Activated CD4-positive, alpha-beta T cell treated with anti-CD3 and anti-CD28 coated beads, Interleukin-2, amount 50 U/mL, for 24 hours (primary cell): ENCODE measurements at regions not wholly inside any gene's neighbourhood (a gene's known extent, or its start where the extent isn't known, plus 50 kb on each side); places are given as distances from the start of the nearest gene placed in this dataset.

Experiments
- DNase-seq, 2 donors: peaks; one replicate each; pipeline ENCODE4 v3.0.0-alpha.2; 2020; ENCODE audit warnings: low read depth in 1 of 2, low spot score in 1 of 2

GRCh38 chr11:116099541-116099940 is 595.3 kb upstream of the CADM1 start:
- DNase-seq = no peak

- no peak for DNase-seq
These were observed 592.2 kb upstream of the CADM1 start for GRCh38 chr11:116096272-116096995.

- no peak for DNase-seq
These were observed 589.5 kb upstream of the CADM1 start for GRCh38 chr11:116093481-116094270.

DNA sequence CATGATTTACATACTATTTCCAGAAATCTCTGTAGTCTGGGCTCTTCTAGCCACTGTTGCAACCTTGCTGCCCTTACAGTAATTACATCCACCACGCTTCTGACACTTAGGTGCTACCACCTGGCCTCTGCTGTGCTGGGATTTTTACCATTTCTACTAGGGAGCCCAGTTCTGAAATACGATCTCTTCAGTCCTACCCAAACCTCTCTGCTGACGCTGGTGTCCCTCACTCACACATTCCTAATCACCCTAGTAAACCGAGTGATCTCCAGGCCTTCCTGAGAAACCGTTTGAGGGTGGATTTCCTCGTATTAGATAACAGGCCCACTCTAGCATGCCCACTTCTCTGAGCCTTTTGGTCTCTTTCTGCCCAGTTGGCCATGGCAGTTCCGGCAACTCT is 588.9 kb upstream of the CADM1 start:
- no peak for DNase-seq

GRCh38 chr11:116086426-116086825 is 582.2 kb upstream of the CADM1 start:
- no peak for DNase-seq

GRCh38 chr11:116085031-116085635 is 580.9 kb upstream of the CADM1 start:
- DNase-seq = no peak

DNA sequence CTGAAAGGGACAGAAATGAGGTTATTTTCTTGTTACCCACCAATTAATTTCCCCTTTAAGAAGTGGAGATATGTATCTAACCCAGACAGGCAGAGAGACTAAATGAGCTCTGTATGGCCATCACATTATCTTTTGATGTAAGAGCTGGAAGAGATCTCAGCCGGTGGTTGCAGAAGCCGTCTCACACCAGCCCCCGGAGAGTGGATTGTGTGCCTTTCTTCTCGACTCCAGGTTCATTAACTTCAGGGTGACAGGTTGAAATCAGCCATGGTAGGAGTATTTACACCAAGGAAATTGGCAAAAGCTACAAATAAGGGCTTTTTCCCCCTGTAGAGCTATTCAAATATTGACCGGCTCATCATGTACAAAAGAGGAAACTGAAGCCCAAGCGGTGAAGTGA is 580.3 kb upstream of the CADM1 start:
- no peak for DNase-seq

DNA sequence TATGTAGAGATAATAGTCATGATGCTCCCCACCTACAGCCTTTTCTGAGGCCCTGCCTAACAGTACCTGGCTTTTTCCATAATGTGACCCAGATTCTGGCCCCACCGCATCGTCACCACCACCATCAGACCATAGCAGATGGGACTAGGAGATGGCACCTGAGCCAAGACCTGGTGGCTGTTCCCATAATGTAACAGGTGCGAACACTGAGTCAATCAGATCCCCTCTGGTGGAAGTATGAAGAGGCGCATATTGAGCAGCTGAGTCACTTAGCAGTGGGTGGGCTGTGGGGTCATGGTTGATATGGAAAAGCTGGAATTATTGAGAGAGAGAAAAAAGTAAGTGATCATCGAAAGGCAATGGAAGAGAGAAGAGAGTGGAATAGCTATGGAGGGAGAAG is 578.0 kb upstream of the CADM1 start:
- no peak for DNase-seq

DNA sequence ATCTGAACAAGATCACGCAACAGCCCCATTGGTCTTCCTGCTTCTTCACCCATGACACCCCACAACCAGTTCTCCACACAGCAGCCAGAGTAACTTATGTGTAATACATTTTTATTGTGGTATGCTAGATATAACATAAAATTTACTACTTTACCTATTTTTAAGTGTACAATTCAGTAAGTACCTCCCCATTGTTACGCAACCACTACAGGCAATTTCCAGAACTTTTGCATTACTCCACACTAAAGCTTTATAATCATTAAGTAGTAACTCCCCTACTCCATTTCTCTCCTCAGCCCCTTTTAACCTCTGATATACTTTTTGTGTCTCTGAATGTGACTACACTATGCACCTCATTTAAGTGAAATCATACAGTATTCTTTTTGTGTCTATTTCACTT is 575.4 kb upstream of the CADM1 start:
- DNase-seq = no peak

- DNase-seq = no peak
These were observed 573.9 kb upstream of the CADM1 start for GRCh38 chr11:116078101-116078591.

GRCh38 chr11:116077092-116077491 is 572.9 kb upstream of the CADM1 start:
- no peak for DNase-seq

GRCh38 chr11:116073854-116074837 is 569.9 kb upstream of the CADM1 start:
- no peak for DNase-seq

DNA sequence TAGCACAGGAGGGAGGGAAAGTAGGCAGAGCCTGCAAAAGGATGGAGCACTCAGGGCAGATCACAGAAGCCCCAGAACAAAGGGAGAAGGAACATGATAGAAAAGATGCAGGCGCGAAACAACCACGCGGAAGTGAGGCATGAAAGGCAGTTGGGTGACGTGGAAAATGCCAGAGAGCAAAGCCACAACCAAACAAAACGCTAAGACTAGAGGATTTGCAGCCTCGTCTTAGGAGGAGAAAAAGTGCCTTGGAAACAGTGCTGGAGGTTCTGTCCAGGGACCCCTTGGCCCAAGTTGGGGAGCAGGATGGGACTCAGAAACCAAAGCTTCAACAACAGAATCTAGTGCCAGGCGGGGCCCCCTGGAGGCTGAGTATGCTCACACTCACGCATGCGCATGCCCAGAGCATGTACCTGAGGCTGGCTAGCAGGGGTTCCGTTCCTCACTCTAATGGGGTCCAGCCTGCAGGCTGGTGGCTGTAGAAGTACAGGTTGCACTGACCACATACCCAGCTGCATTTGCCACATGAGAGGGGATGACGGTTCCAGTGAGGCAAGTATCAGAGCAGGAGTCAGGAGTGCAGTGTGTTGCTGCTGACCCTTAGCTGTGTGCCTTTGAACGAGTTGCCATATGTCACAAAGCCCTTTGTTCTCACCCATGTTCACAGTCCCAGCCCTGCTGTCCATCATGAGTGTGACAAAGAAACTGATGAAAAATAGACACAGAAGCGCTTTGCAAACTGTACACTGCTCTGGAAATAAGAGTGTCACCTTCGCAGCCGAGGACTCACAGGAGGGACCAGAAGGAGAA is 568.6 kb upstream of the CADM1 start:
- no peak for DNase-seq

DNA sequence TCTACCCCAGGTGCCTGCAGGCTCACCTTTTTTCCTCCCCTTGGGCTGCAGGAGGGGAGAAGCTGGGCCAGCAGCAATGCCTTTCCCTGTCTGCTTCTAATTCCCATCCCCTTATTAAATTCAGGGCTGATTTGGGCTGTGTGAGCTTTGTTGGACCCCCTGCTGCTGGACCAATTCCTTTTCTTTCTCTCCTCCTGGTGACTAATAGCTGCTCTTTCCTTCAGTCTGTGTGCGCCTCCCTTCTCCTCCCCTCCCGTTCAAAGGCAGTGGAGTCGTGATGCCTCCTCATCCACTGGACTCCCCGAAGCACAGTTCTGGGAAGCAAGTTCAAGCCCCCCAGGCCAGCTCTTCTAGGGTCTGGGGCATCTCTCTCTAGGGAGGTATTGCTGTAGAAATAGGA is 567.9 kb upstream of the CADM1 start:
- no peak for DNase-seq

- DNase-seq = no peak
These were observed 567.0 kb upstream of the CADM1 start for GRCh38 chr11:116071241-116071640.

DNA sequence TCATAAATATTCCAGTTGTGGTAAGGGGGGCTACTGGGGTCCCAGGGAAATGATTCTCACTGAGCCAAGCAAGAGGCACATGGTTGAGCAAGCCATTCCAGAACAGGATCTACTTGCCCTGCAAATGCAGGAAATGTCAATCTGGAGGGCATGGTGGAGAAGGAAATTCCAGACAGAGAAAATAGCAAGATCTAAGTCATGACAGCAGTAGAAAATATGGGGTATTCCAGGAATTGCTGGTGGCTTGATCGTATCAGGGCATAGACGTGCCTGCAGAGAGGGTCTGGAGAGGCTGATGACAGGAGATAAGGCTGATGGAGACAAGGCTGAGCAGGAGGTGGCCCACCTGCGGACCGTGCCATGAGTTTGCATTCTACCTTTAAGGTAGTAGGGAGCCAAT is 566.3 kb upstream of the CADM1 start:
- DNase-seq = no peak

DNA sequence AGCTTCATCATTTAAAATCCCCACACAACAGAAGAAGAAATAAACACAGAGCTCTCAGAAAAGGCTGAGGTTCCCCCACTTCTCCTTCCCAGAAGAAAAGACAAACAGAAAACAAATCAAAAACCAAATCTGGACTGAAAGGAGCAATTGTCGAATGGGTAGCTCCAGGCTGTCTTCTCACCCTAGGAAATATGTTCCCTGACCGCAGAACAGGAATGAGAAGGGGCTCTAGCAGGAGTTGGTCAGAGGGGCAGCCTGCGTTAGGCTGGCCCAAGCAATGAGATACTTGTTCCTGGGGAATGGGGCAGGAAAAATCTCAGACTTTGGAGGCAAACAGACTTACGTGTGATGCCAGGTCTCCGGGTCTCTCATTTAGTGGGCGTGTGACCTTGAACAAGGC is 562.6 kb upstream of the CADM1 start:
- no peak for DNase-seq

DNA sequence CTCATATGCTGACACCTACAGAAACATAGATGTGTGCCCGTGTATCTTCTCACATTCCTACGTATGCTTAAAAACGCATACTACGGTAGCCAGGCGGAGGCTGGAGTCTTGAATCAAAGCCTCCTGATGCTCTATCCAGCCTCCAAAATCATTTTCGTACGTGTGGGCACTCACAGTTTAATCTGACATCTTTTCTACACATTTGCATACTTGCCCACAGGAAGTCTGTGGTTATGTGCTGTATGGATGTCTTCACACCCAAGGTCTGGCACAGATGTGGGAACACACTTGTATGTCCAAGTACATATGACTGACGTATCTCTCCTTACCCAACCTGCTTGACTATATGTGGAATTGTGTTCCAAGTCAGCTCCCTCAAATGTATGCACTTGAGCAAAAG is 561.8 kb upstream of the CADM1 start:
- no peak for DNase-seq

DNA sequence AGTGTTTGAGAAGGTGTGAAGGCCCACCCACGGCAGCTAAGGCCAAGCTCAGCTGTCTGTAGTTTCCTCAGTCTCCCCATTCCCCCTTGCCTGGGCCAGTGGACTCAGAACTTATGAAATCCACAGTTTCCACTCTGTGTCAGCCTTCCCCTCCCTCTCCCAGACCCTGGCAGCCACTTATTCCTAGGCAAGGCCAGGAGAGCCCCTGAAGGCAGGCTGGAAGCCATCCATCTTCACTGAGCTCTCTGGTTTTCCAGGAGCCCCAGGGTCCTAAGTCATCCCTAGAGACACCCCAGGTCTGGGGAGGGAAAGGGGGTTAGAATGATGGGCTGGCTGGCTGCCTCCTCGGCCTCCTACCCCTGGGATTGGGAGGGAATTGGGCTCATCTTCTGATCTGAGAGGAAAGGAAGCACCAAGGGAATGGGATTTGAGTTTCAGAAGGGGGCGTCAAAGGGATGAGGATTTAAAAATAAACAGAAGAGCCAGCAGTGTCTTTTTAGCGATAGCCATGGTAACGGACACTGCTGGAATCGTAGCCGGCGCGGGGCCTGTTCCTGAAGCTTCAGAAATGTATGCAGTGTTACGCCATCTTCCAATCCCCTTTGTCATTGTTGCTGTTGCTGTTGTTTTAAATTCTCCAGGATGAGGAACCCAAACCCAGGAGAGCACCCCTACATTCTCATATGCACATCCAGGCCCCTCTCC is 561.1 kb upstream of the CADM1 start:
- DNase-seq = no peak
